HT-29 (cell line): ENCODE measurements at regions not wholly inside any gene's neighbourhood (a gene's known extent, or its start where the extent isn't known, plus 50 kb on each side); places are given as distances from the start of the nearest gene placed in this dataset.
"Not testable (repeated sequence)": the region's sequence is repeated elsewhere in the genome, so short reads cannot be mapped to it uniquely, and the experiment has no call there.

Experiments used
- DNase-seq: peaks from one replicate; pipeline ENCODE4 v3.0.0-alpha.2; 2015; ENCODE audit warnings: low spot score

GRCh38 chr11:55431541-55431940 is 63.8 kb downstream of the OR4A15 start:
- DNase-seq: not testable (repeated sequence)

GRCh38 chr11:55457641-55458040 is 89.9 kb downstream of the OR4A15 start:
- DNase-seq: no peak

- DNase-seq: not testable (repeated sequence)
Observed at GRCh38 chr11:55459871-55460270, 92.1 kb downstream of the OR4A15 start.

DNA sequence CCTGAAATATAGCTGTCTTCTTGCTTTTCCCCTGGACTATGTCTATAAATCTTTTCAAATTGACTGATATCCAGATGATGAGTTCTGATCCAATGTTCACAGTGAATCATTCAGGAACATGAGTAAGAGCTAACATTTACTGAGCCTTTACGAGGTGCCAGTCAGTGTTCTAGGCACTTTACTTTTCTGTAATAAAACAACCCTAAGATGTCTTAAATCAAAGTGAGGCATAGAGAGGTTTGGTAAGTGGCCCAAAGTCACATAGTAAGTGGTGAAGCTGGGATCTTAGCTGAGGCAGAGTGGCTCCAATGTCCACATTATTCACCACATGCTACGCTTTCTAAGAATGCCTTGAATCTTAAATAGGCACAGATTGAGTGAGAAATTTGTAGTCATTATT is 79.9 kb upstream of the OR4C15 start:
- no peak for DNase-seq

DNA sequence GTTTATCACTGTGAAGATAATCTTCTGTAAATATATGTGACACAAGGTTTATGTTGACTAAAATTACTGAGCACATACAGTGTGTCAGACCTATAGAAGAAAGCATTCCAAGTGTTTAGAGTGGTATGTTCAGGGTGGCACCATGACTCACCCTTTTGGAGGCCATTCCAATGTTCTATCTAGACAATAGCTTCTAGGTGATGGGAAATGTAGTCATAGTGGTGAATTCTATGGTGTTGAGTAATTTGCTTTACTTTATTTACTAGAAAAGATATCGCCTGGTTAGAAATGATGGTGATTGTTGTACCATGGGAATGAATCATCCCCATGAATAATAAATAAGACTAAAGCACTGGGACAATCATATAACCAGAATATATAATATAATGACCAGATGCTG is 72.9 kb upstream of the OR4C15 start:
- no peak for DNase-seq

- DNase-seq: no peak
Observed at GRCh38 chr11:55497068-55497467, 57.2 kb upstream of the OR4C15 start.

- DNase-seq: no peak
Observed at GRCh38 chr11:55501014-55501413, 53.3 kb upstream of the OR4C15 start.

GRCh38 chr11:55503449-55503848 is 50.8 kb upstream of the OR4C15 start:
- peak; percentile 5 for DNase-seq
